H1 (cell line): ENCODE measurements at regions not wholly inside any gene's neighbourhood (a gene's known extent, or its start where the extent isn't known, plus 50 kb on each side); places are given as distances from the start of the nearest gene placed in this dataset.

Source experiments
- CBX5 ChIP-seq: fragments of 300-800, 300-1000 bp; sonication (generic); IDR thresholded peaks from 2 replicates; pipeline ENCODE4 v1.7.1; 2016; ENCODE audit warnings: antibody characterized with exemption, low read length, low read depth
- CREB1 ChIP-seq: IDR thresholded peaks from 2 replicates; pipeline ENCODE4 v1.6.1; 2012; ENCODE audit warnings: inconsistent platforms
- EP300 ChIP-seq, 2 experiments: IDR thresholded peaks; 1 replicate in 1 of 2; 2 replicates in 1 of 2; pipeline ENCODE4 v1.6.1; 2011 to 2012; ENCODE audit warnings: low read depth in 2 of 2, low read length in 2 of 2, mild to moderate bottlenecking in 2 of 2, borderline replicate concordance in 1 of 2, inconsistent platforms in 1 of 2, moderate library complexity in 1 of 2
- GTF2F1 ChIP-seq: IDR thresholded peaks from 2 replicates; pipeline ENCODE4 v1.6.1; 2012; ENCODE audit warnings: low read depth, low read length, improper control_type of control experiment, borderline replicate concordance
- JUN ChIP-seq: IDR thresholded peaks from 2 replicates; pipeline ENCODE4 v1.6.1; 2011; ENCODE audit warnings: low read depth, mild to moderate bottlenecking, improper control_type of control experiment, low read length
- JUND ChIP-seq: IDR thresholded peaks from 2 replicates; pipeline ENCODE4 v1.6.1; 2011; ENCODE audit warnings: mild to moderate bottlenecking, improper control_type of control experiment, low read length
- KDM4A ChIP-seq: IDR thresholded peaks from one replicate; pipeline ENCODE4 v1.7.1; 2012; ENCODE audit warnings: low read depth, mild to moderate bottlenecking, moderate library complexity, low read length, inconsistent platforms; ENCODE audit not compliant: severe bottlenecking
- MAFK ChIP-seq: IDR thresholded peaks from 2 replicates; pipeline ENCODE4 v1.6.1; 2012; ENCODE audit warnings: low read depth, mild to moderate bottlenecking, improper control_type of control experiment, low read length
- NRF1 ChIP-seq: IDR thresholded peaks from 2 replicates; pipeline ENCODE4 v1.6.1; 2011; ENCODE audit warnings: mild to moderate bottlenecking, low read depth, low read length, improper control_type of control experiment
- PHF8 ChIP-seq: fragments of 200-600 bp; sonication (generic); conservative IDR thresholded peaks from 2 replicates; pipeline ENCODE4 v1.7.1; 2012; ENCODE audit warnings: low read depth, mild to moderate bottlenecking, inconsistent platforms, low read length, moderate library complexity
- POU5F1 ChIP-seq: IDR thresholded peaks from 2 replicates; pipeline ENCODE4 v1.6.1; 2011; ENCODE audit warnings: low read depth, mild to moderate bottlenecking, low read length, moderate library complexity
- TF ChIP-seq, protein P1 (sequence below): IDR thresholded peaks from 2 replicates; pipeline ENCODE4 v1.6.1; 2012; ENCODE audit warnings: inconsistent platforms
- TF ChIP-seq, protein P2 (sequence below): IDR thresholded peaks from 2 replicates; pipeline ENCODE4 v1.6.1; 2011; ENCODE audit warnings: low read depth, mild to moderate bottlenecking, low read length; ENCODE audit not compliant: insufficient read depth

DNA sequence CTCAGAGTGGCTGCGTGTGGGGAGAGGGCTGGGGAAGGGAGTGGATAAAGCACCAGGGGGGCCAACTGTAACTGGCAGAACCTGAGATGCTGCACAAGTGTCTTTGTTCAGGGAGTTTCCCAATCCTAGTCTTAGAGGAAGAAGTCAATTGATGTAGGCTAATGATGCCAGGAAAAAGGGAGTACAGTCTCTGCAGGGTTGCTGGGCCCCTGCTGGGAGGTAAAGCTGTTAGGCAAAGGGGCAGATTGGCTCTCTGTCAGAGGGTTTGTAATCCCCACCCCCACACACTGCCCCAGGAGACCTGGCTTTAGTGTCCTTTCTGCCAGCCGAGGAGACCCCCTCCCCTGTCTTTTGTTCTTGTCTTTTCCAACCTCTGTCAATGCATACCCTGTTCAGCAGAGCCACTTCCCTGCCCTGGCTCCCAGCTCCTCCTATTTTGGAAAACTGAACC is 178.4 kb downstream of the KCNA5 start (continued):
- no peak for TF ChIP-seq MAFK
- no peak for TF ChIP-seq KDM4A
- TF ChIP-seq JUN, result no peak
- TF ChIP-seq NRF1, result no peak
- TF ChIP-seq EP300 (IDR thresholded peaks at IDR 0.05; ENCODE audit: borderline replicate concordance in 1 of 2, low read depth in 2 of 2, low read length in 2 of 2), result peak in 1 of 2 experiments; percentile 86; a peak in 1 of 3 replicates
- no peak for TF ChIP-seq PHF8
- no peak for TF ChIP-seq CBX5
- TF ChIP-seq GTF2F1, result no peak
- TF ChIP-seq, protein P1, sequence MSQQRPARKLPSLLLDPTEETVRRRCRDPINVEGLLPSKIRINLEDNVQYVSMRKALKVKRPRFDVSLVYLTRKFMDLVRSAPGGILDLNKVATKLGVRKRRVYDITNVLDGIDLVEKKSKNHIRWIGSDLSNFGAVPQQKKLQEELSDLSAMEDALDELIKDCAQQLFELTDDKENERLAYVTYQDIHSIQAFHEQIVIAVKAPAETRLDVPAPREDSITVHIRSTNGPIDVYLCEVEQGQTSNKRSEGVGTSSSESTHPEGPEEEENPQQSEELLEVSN, result no peak
- TF ChIP-seq POU5F1, result 0 out of 2 replicates have a peak, but pooled peaks have one; percentile 7
- TF ChIP-seq CREB1, result 0 out of 2 replicates have a peak, but pooled peaks have one; percentile 9
- TF ChIP-seq, protein P2, sequence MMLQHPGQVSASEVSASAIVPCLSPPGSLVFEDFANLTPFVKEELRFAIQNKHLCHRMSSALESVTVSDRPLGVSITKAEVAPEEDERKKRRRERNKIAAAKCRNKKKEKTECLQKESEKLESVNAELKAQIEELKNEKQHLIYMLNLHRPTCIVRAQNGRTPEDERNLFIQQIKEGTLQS, result no peak
- TF ChIP-seq JUND, result no peak
